IMR-90 (cell line): ENCODE measurements at regions not wholly inside any gene's neighbourhood (a gene's known extent, or its start where the extent isn't known, plus 50 kb on each side); places are given as distances from the start of the nearest gene placed in this dataset.

ENCODE experiments used
- ATAC-seq: fragments of 200-7000 bp; cut with Tn5 transposase; 2 replicates; pipeline ENCODE4 v1.9.1; 2020; ENCODE audit warnings: low read depth, mild to moderate bottlenecking, moderate library complexity
- BruUV-seq: library from RNA; stranded (reverse); fragments of 400-500 nt; replicated peaks from 2 replicates; lab custom pipeline; 2021; lab: Mats Ljungman, UMichigan
- CTCF ChIA-PET: fragments of 300-600 bp; formaldehyde crosslinking; extraction: SDS; loops from one replicate; lab custom pipeline; 2021; ENCODE audit warnings: antibody characterized with exemption; lab: Yijun Ruan, JAX
- POLR2A ChIA-PET: fragments of 300-600 bp; sonication (Branson Sonifier 250); formaldehyde crosslinking; loops from one replicate; lab custom pipeline; 2022; ENCODE audit warnings: antibody characterized with exemption; ENCODE audit not compliant: unreplicated experiment; lab: Charles Lee
- DNase-seq: peaks from one replicate; pipeline ENCODE4 v3.0.0; 2013
- H2AFZ ChIP-seq: replicated peaks from 2 replicates; pipeline ENCODE3; 2013; ENCODE audit warnings: low read length, mild to moderate bottlenecking; ENCODE audit not compliant: poor library complexity
- H2AK5ac ChIP-seq: 2 replicates; pipeline ENCODE4 v1.6.1; 2013; ENCODE audit warnings: low read depth, low read length, inconsistent platforms
- H2AK9ac ChIP-seq: replicated peaks from 2 replicates; pipeline ENCODE3; 2013; ENCODE audit warnings: mild to moderate bottlenecking, low read depth, low read length, moderate library complexity; ENCODE audit not compliant: poor library complexity
- H2BK120ac ChIP-seq: 2 replicates; pipeline ENCODE4 v1.6.1; 2013; ENCODE audit warnings: low read depth, low read length, inconsistent platforms
- H2BK15ac ChIP-seq: 3 replicates; pipeline ENCODE4 v1.6.1; 2013; ENCODE audit warnings: low read depth, low read length, inconsistent platforms
- H2BK20ac ChIP-seq: 2 replicates; pipeline ENCODE4 v1.6.1; 2013; ENCODE audit warnings: low read depth, mild to moderate bottlenecking, inconsistent platforms, low read length, moderate library complexity
- H2BK5ac ChIP-seq: 2 replicates; pipeline ENCODE4 v1.6.1; 2013; ENCODE audit warnings: mild to moderate bottlenecking, low read depth, low read length, inconsistent platforms; ENCODE audit not compliant: poor library complexity, severe bottlenecking
- H3K14ac ChIP-seq: replicated peaks from 2 replicates; pipeline ENCODE4 v1.6.1; 2013; ENCODE audit warnings: low read depth, low read length, inconsistent platforms
- H3K18ac ChIP-seq: 2 replicates; pipeline ENCODE4 v1.6.1; 2013; ENCODE audit warnings: low read depth, low read length, control low read depth
- H3K23ac ChIP-seq: 2 replicates; pipeline ENCODE4 v1.6.1; 2013; ENCODE audit warnings: low read depth, low read length, inconsistent platforms
- H3K27ac ChIP-seq: 2 replicates; pipeline ENCODE4 v1.5.1; 2013; ENCODE audit warnings: mild to moderate bottlenecking, control low read depth, low read length; ENCODE audit not compliant: insufficient read depth
- H3K27me3 ChIP-seq: 2 replicates; pipeline ENCODE4 v1.6.1; 2013; ENCODE audit warnings: low read length; ENCODE audit not compliant: control insufficient read depth, insufficient read depth
- H3K36me3 ChIP-seq: 2 replicates; pipeline ENCODE4 v1.6.1; 2013; ENCODE audit warnings: low read length, mixed read lengths; ENCODE audit not compliant: control insufficient read depth, insufficient read depth
- H3K4ac ChIP-seq: 2 replicates; pipeline ENCODE4 v1.6.1; 2013; ENCODE audit warnings: low read depth, low read length, inconsistent platforms
- H3K4me1 ChIP-seq: 2 replicates; pipeline ENCODE4 v1.6.1; 2013; ENCODE audit warnings: low read length, mixed read lengths; ENCODE audit not compliant: control insufficient read depth, insufficient read depth
- H3K4me2 ChIP-seq: 2 replicates; pipeline ENCODE4 v1.6.1; 2013; ENCODE audit warnings: low read depth, mild to moderate bottlenecking, control low read depth, low read length, moderate library complexity
- H3K4me3 ChIP-seq: 2 replicates; pipeline ENCODE4 v1.5.1; 2013; ENCODE audit warnings: low read depth, mild to moderate bottlenecking, control low read depth, low read length, moderate library complexity; ENCODE audit not compliant: insufficient read depth
- H3K56ac ChIP-seq: 2 replicates; pipeline ENCODE4 v1.6.1; 2013; ENCODE audit warnings: low read length, inconsistent platforms; ENCODE audit not compliant: insufficient read depth; ENCODE audit errors: extremely low read depth
- H3K79me1 ChIP-seq, 2 experiments: 2 replicates each; pipeline ENCODE4 v1.6.1; 2013; ENCODE audit warnings: low read length in 2 of 2, inconsistent platforms in 1 of 2, low read depth in 1 of 2
- H3K9ac ChIP-seq: 2 replicates; pipeline ENCODE4 v1.6.1; 2013; ENCODE audit warnings: low read depth, low read length, control low read depth
- H3K9me1 ChIP-seq: 2 replicates; pipeline ENCODE4 v1.6.1; 2013; ENCODE audit warnings: low read length, inconsistent platforms; ENCODE audit not compliant: insufficient read depth
- H3K9me3 ChIP-seq: 2 replicates; pipeline ENCODE4 v1.6.1; 2013; ENCODE audit warnings: low read length; ENCODE audit not compliant: control insufficient read depth, insufficient read depth
- H4K20me1 ChIP-seq: 2 replicates; pipeline ENCODE4 v1.6.1; 2013; ENCODE audit warnings: low read length, inconsistent platforms; ENCODE audit not compliant: insufficient read depth
- H4K5ac ChIP-seq: 2 replicates; pipeline ENCODE4 v1.6.1; 2013; ENCODE audit warnings: mild to moderate bottlenecking, low read depth, low read length, control low read depth
- H4K8ac ChIP-seq, 2 experiments: 2 replicates each; pipeline ENCODE4 v1.6.1; 2013; ENCODE audit warnings: low read depth in 2 of 2, low read length in 2 of 2, control low read depth in 1 of 2, inconsistent platforms in 1 of 2
- H4K91ac ChIP-seq: 2 replicates; pipeline ENCODE4 v1.6.1; 2013; ENCODE audit warnings: low read depth, low read length, inconsistent platforms; ENCODE audit not compliant: insufficient read depth
- BHLHE40 ChIP-seq: fragments of 150-350 bp; IDR thresholded peaks from 2 replicates; pipeline ENCODE4 v1.6.1; 2016; ENCODE audit warnings: mild to moderate bottlenecking, low read depth, low read length
- CEBPB ChIP-seq: IDR thresholded peaks from 2 replicates; pipeline ENCODE4 v1.6.1; 2012; ENCODE audit warnings: low read depth, low read length, improper control_type of control experiment
- CHD1 ChIP-seq: IDR thresholded peaks from 2 replicates; pipeline ENCODE4 v1.6.1; 2012; ENCODE audit warnings: low read depth, low read length, improper control_type of control experiment
- CTCF ChIP-seq: conservative IDR thresholded peaks from 2 replicates; pipeline ENCODE4 v1.5.1; 2012; ENCODE audit warnings: mild to moderate bottlenecking, low read depth, low read length, improper control_type of control experiment
- ELK1 ChIP-seq: fragments of 150-350 bp; IDR thresholded peaks from 2 replicates; pipeline ENCODE4 v1.6.1; 2016; ENCODE audit warnings: low read depth, mild to moderate bottlenecking, low read length, moderate library complexity, borderline replicate concordance
- FOS ChIP-seq: fragments of 150-350 bp; IDR thresholded peaks from 2 replicates; pipeline ENCODE4 v1.6.1; 2016; ENCODE audit warnings: low read depth, low read length
- MAFK ChIP-seq: IDR thresholded peaks from 2 replicates; pipeline ENCODE4 v1.6.1; 2012; ENCODE audit warnings: low read depth, low read length, improper control_type of control experiment
- MAZ ChIP-seq: IDR thresholded peaks from 2 replicates; pipeline ENCODE4 v1.6.1; 2012; ENCODE audit warnings: low read depth, mild to moderate bottlenecking, low read length, improper control_type of control experiment, moderate library complexity, borderline replicate concordance
- MXI1 ChIP-seq: IDR thresholded peaks from 2 replicates; pipeline ENCODE4 v1.6.1; 2012; ENCODE audit warnings: low read depth, mild to moderate bottlenecking, low read length, moderate library complexity, borderline replicate concordance
- NFE2L2 ChIP-seq: fragments of 150-350 bp; IDR thresholded peaks from 2 replicates; pipeline ENCODE4 v1.6.1; 2016; ENCODE audit warnings: low read depth, mild to moderate bottlenecking, low read length
- POLR2A ChIP-seq: IDR thresholded peaks from 2 replicates; pipeline ENCODE4 v1.6.1; 2012; ENCODE audit warnings: mild to moderate bottlenecking, low read depth, low read length
- RAD21 ChIP-seq: IDR thresholded peaks from 2 replicates; pipeline ENCODE4 v1.6.1; 2012; ENCODE audit warnings: low read length, improper control_type of control experiment
- RCOR1 ChIP-seq: IDR thresholded peaks from 2 replicates; pipeline ENCODE4 v1.6.1; 2012; ENCODE audit warnings: mild to moderate bottlenecking, low read length, improper control_type of control experiment; ENCODE audit not compliant: insufficient replicate concordance
- RFX5 ChIP-seq: IDR thresholded peaks from 2 replicates; pipeline ENCODE4 v1.8.0; 2012; ENCODE audit warnings: low read depth, mild to moderate bottlenecking, low read length, moderate library complexity
- SMC3 ChIP-seq: fragments of 150-350 bp; IDR thresholded peaks from 2 replicates; pipeline ENCODE4 v1.6.1; 2016; ENCODE audit warnings: low read depth, mild to moderate bottlenecking, antibody characterized with exemption, low read length, moderate library complexity
- USF2 ChIP-seq: fragments of 150-350 bp; IDR thresholded peaks from 2 replicates; pipeline ENCODE4 v1.6.1; 2017; ENCODE audit warnings: mild to moderate bottlenecking, antibody characterized with exemption, low read length, low read depth
- WGBS, 2 experiments: methylation state at CpG; one replicate each; pipeline versions ENCODE4 v1.1.5 to v1.1.7; 2013; ENCODE audit warnings: missing lambda C conversion rate in 2 of 2; ENCODE audit not compliant: insufficient read length in 1 of 2; ENCODE audit errors: extremely low coverage in 2 of 2; 5-methylcytosine and 5-hydroxymethylcytosine counted together
- dilution Hi-C: fragments of 300-500 bp; cut with HindIII; formaldehyde crosslinking; loops from one replicate; pipeline ENCODE4 v1.14.3; 2018; ENCODE audit warnings: low sequenced_read_pairs; ENCODE audit not compliant: unreplicated experiment
- in situ Hi-C: fragments of 300-500 bp; cut with MboI; formaldehyde crosslinking; loops from 3 replicates; pipeline ENCODE4 v1.14.3; 2019; ENCODE audit warnings: low sequenced_read_pairs, inconsistent platforms, mixed read lengths
- intact Hi-C: fragments of 100-400 bp; cut with micrococcal nuclease; formaldehyde crosslinking; loops from 2 replicates; pipeline ENCODE4 v1.10.0; 2022

- Histone ChIP-seq H2AFZ (no peak overlapping the region), H3K79me1 (no peaks in the 10 kb centered on the region), H3K18ac (no peak overlapping the region), H2BK120ac (no peak overlapping the region), H4K8ac (no peak overlapping the region), H3K9me1 (no peaks in the 10 kb centered on the region), H2AK9ac (no peak overlapping the region), H4K5ac (no peak overlapping the region), H2BK20ac (no peak overlapping the region), H2AK5ac (no peak overlapping the region), H3K4me3 (no peak overlapping the region), H3K14ac (no peak overlapping the region), H3K36me3 (no peaks in the 10 kb centered on the region), H4K91ac (no peak overlapping the region), H3K9me3 (peaks cover 9% of the 10 kb centered on the region; the same call in 1 of the 2 replicates), H3K27me3 (no peaks in the 10 kb centered on the region; the same call in 1 of the 2 replicates), H3K9ac (no peak overlapping the region), H4K20me1 (no peaks in the 10 kb centered on the region), H3K56ac (no peak overlapping the region), H3K23ac (no peak overlapping the region), H3K4ac (no peak overlapping the region), H2BK15ac (no peak overlapping the region), H3K4me2 (no peak overlapping the region), H3K4me1 (no peaks in the 10 kb centered on the region), H3K27ac (no peak overlapping the region), H2BK5ac (no peak overlapping the region)
- no peak for ATAC-seq
- POLR2A ChIA-PET, result no interaction called here
- in situ Hi-C loops (no loop called here), dilution Hi-C loops (no loop called here), intact Hi-C loops (no loop called here)
- no TSS peak for BruUV-seq
- TF ChIP-seq MAFK, result no peak
- TF ChIP-seq USF2, result no peak
- TF ChIP-seq MAZ, result no peak
- TF ChIP-seq CTCF, result no peak
- no peak for TF ChIP-seq RFX5
- TF ChIP-seq MXI1, result no peak
- no peak for TF ChIP-seq ELK1
- TF ChIP-seq CHD1, result no peak
- TF ChIP-seq CEBPB, result no peak
- TF ChIP-seq RCOR1, result no peak
- TF ChIP-seq FOS, result no peak
- no peak for TF ChIP-seq POLR2A
- TF ChIP-seq RAD21, result no peak
- no peak for TF ChIP-seq NFE2L2
- TF ChIP-seq SMC3, result no peak
- no peak for TF ChIP-seq BHLHE40
- WGBS, 2 experiments, result 64% methylated on average over 5 of the region's 9 CpGs; no CpG with 5 or more reads in 1 of the 2 experiments
- CTCF ChIA-PET, result no interaction called here
- DNase-seq, result no peak
These were observed 370.0 kb upstream of the SULF2 start for GRCh38 chr20:48155268-48155667.
